ENCODE measurements at regions not wholly inside any gene's neighbourhood (a gene's known extent, or its start where the extent isn't known, plus 50 kb on each side); places are given as distances from the start of the nearest gene placed in this dataset.

- Histone ChIP-seq H3K4me3 (ENCODE audit: low read depth, low read length) (no peak overlapping the region), H3K4me1 (ENCODE audit: control insufficient read depth, insufficient read depth, low read length) (no peaks in the 10 kb centered on the region), H3K27ac (ENCODE audit: low read depth, low read length) (no peak overlapping the region), H3K27me3 (ENCODE audit: control insufficient read depth, insufficient read depth, low read length) (no peaks in the 10 kb centered on the region), H3K9me3 (ENCODE audit: control insufficient read depth, insufficient read depth, low read length) (no peaks in the 10 kb centered on the region), H3K36me3 (ENCODE audit: control insufficient read depth, insufficient read depth, low read length) (no peaks in the 10 kb centered on the region)
- WGBS (ENCODE audit: insufficient coverage), result 100% methylated on average over 1 of the region's 1 CpG
- DNase-seq (ENCODE audit: low read depth in 4 of 6, low spot score in 6 of 6), result peak in 2 of 6 donors; percentile 6 to 38
Observed at GRCh38 chr2:53075760-53076159, 691.8 kb upstream of the CHAC2 start.

DNA sequence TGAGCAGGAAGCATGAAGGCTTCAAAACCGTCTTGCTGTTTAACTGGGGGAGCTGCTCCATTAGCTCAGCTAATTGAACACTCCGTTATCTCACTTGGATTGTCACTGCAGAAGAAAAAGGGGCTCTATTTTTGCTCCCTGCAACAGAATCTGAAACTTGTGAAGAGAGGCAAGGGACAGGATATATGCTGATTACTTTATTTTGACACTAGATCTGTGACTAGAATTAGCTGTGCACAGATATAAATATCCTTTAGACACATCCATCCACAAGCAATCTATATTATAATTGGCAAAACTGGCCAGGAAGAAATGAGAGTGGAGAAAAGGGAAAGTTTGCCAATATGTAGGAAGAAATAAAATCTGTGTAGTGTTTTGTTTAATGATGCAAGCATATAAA, 700.1 kb upstream of the CHAC2 start:
- H3K27me3 ChIP-seq (ENCODE audit: control insufficient read depth, insufficient read depth, low read length), result no peaks in the 10 kb centered on the region
- no peaks in the 10 kb centered on the region for H3K36me3 ChIP-seq (ENCODE audit: control insufficient read depth, insufficient read depth, low read length)
- WGBS (ENCODE audit: insufficient coverage), result 0% methylated on average over 1 of the region's 2 CpGs
- no peaks in the 10 kb centered on the region for H3K4me1 ChIP-seq (ENCODE audit: control insufficient read depth, insufficient read depth, low read length)
- no peak overlapping the region for H3K4me3 ChIP-seq (ENCODE audit: low read depth, low read length)
- no peaks in the 10 kb centered on the region for H3K9me3 ChIP-seq (ENCODE audit: control insufficient read depth, insufficient read depth, low read length)
- no peak overlapping the region for H3K27ac ChIP-seq (ENCODE audit: low read depth, low read length)
- peak in 5 of 6 donors; percentile 1 to 87 (median 12) for DNase-seq (ENCODE audit: low read depth in 4 of 6, low spot score in 6 of 6)

GRCh38 chr2:53067056-53067455, 700.5 kb upstream of the CHAC2 start:
- WGBS (ENCODE audit: insufficient coverage), result 47% methylated on average over 2 of the region's 2 CpGs
- H3K27ac ChIP-seq (ENCODE audit: low read depth, low read length), result no peak overlapping the region
- DNase-seq (ENCODE audit: low read depth in 4 of 6, low spot score in 6 of 6), result peak in 1 of 6 donors; percentile 13
- no peak overlapping the region for H3K4me3 ChIP-seq (ENCODE audit: low read depth, low read length)
- no peaks in the 10 kb centered on the region for H3K9me3 ChIP-seq (ENCODE audit: control insufficient read depth, insufficient read depth, low read length)
- no peaks in the 10 kb centered on the region for H3K27me3 ChIP-seq (ENCODE audit: control insufficient read depth, insufficient read depth, low read length)
- H3K36me3 ChIP-seq (ENCODE audit: control insufficient read depth, insufficient read depth, low read length), result no peaks in the 10 kb centered on the region
- no peaks in the 10 kb centered on the region for H3K4me1 ChIP-seq (ENCODE audit: control insufficient read depth, insufficient read depth, low read length)

DNA sequence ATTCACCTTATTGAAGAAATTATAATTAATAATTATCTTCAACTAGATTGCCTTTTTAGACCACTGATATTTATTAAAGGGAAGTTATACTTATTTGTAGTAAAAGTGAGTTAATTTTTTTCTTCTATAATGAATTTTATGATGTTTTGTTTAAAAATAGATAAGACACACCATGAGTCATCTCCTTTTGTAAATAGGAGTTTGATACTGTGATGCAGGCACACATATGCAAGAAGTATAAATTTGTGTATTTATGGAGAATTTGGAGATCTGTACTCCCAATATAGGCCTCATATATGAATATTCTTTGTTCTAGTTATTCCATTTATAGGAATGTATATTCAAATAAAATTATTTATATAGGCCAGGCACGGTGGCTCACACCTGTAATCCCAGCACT, 703.5 kb upstream of the CHAC2 start:
- H3K27ac ChIP-seq (ENCODE audit: low read depth, low read length), result no peak overlapping the region
- no peaks in the 10 kb centered on the region for H3K36me3 ChIP-seq (ENCODE audit: control insufficient read depth, insufficient read depth, low read length)
- H3K9me3 ChIP-seq (ENCODE audit: control insufficient read depth, insufficient read depth, low read length), result no peaks in the 10 kb centered on the region
- H3K4me3 ChIP-seq (ENCODE audit: low read depth, low read length), result no peak overlapping the region
- no peak for DNase-seq (ENCODE audit: low read depth in 4 of 6, low spot score in 6 of 6)
- no peaks in the 10 kb centered on the region for H3K27me3 ChIP-seq (ENCODE audit: control insufficient read depth, insufficient read depth, low read length)
- H3K4me1 ChIP-seq (ENCODE audit: control insufficient read depth, insufficient read depth, low read length), result no peaks in the 10 kb centered on the region
- WGBS (ENCODE audit: insufficient coverage), result no CpG with 5 or more reads among the region's 1 CpG

GRCh38 chr2:53058526-53058925, 709.1 kb upstream of the CHAC2 start:
- DNase-seq (ENCODE audit: low read depth in 4 of 6, low spot score in 6 of 6), result no peak
- H3K36me3 ChIP-seq (ENCODE audit: control insufficient read depth, insufficient read depth, low read length), result no peaks in the 10 kb centered on the region
- no peaks in the 10 kb centered on the region for H3K27me3 ChIP-seq (ENCODE audit: control insufficient read depth, insufficient read depth, low read length)
- H3K9me3 ChIP-seq (ENCODE audit: control insufficient read depth, insufficient read depth, low read length), result no peaks in the 10 kb centered on the region
- 72% methylated on average over 2 of the region's 3 CpGs for WGBS (ENCODE audit: insufficient coverage)
- no peaks in the 10 kb centered on the region for H3K4me1 ChIP-seq (ENCODE audit: control insufficient read depth, insufficient read depth, low read length)
- no peak overlapping the region for H3K27ac ChIP-seq (ENCODE audit: low read depth, low read length)
- H3K4me3 ChIP-seq (ENCODE audit: low read depth, low read length), result no peak overlapping the region

- H3K4me3 ChIP-seq (ENCODE audit: low read depth, low read length), result no peak overlapping the region
- no peaks in the 10 kb centered on the region for H3K27me3 ChIP-seq (ENCODE audit: control insufficient read depth, insufficient read depth, low read length)
- H3K9me3 ChIP-seq (ENCODE audit: control insufficient read depth, insufficient read depth, low read length), result no peaks in the 10 kb centered on the region
- H3K36me3 ChIP-seq (ENCODE audit: control insufficient read depth, insufficient read depth, low read length), result no peaks in the 10 kb centered on the region
- no peak overlapping the region for H3K27ac ChIP-seq (ENCODE audit: low read depth, low read length)
- peak in 1 of 6 donors; percentile 4 for DNase-seq (ENCODE audit: low read depth in 4 of 6, low spot score in 6 of 6)
- no peaks in the 10 kb centered on the region for H3K4me1 ChIP-seq (ENCODE audit: control insufficient read depth, insufficient read depth, low read length)
Observed at GRCh38 chr2:53053937-53054336, 713.7 kb upstream of the CHAC2 start.

- no peaks in the 10 kb centered on the region for H3K4me1 ChIP-seq (ENCODE audit: control insufficient read depth, insufficient read depth, low read length)
- no peaks in the 10 kb centered on the region for H3K9me3 ChIP-seq (ENCODE audit: control insufficient read depth, insufficient read depth, low read length)
- DNase-seq (ENCODE audit: low read depth in 4 of 6, low spot score in 6 of 6), result no peak
- H3K36me3 ChIP-seq (ENCODE audit: control insufficient read depth, insufficient read depth, low read length), result no peaks in the 10 kb centered on the region
- H3K27ac ChIP-seq (ENCODE audit: low read depth, low read length), result no peak overlapping the region
- no peak overlapping the region for H3K4me3 ChIP-seq (ENCODE audit: low read depth, low read length)
- no peaks in the 10 kb centered on the region for H3K27me3 ChIP-seq (ENCODE audit: control insufficient read depth, insufficient read depth, low read length)
Observed at GRCh38 chr2:53051157-53051556, 716.4 kb upstream of the CHAC2 start.

DNA sequence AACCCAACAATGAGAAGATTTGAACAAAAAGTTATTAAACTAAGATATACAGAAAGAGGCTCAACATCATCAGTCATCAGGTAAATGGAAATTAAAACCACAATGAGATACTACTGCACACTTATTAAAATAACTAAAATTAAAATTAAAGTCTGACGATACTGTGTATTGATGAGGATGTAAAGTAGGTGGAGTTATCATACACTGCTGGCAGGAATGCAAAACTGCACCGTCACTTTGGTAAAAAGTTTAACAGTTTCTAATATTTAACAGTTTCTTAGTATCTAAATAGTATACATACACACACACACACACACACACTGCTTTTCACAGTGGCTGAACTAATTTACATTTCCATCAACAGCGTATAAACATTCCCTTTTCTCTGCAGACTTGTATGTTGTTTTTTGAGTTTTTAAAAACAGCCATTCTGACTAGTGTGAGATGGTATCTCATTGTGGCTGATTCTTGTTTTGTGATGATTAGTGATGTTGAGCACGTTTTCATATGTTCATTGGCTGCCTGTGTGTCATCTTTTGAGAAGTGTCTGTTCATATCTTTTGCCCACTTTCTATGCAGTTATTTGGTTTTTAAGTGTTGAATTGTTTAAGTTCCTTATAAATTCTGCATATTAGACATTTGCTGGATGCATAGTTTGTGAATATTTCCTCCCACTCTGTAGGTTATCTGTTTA, 726.9 kb upstream of the CHAC2 start:
- Histone ChIP-seq H3K27ac (ENCODE audit: low read depth, low read length) (no peak overlapping the region), H3K27me3 (ENCODE audit: control insufficient read depth, insufficient read depth, low read length) (no peaks in the 10 kb centered on the region), H3K4me1 (ENCODE audit: control insufficient read depth, insufficient read depth, low read length) (no peaks in the 10 kb centered on the region), H3K36me3 (ENCODE audit: control insufficient read depth, insufficient read depth, low read length) (no peaks in the 10 kb centered on the region), H3K4me3 (ENCODE audit: low read depth, low read length) (no peak overlapping the region), H3K9me3 (ENCODE audit: control insufficient read depth, insufficient read depth, low read length) (no peaks in the 10 kb centered on the region)
- no peak for DNase-seq (ENCODE audit: low read depth in 4 of 6, low spot score in 6 of 6)
- no CpG with 5 or more reads among the region's 4 CpGs for WGBS (ENCODE audit: insufficient coverage)

DNA sequence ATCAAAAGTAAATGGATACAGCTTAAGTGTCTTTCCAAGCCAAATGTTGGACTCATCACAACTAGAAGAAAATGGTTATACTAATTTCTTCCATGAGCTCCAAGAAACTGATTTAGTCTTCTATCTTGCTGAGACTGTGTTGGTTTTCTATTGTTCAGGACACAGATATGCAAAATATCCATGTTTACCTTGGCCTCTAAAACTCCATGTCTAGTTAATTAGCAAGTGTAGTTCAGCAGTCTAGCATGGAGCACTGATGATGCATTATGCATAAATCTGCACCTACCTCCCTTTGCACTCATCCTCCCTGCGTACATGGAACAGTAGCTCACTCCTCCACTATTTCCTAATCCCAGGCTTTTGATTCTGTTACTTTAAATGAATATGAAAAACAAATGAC, 731.4 kb upstream of the CHAC2 start:
- no peak overlapping the region for H3K4me3 ChIP-seq (ENCODE audit: low read depth, low read length)
- no peak overlapping the region for H3K27ac ChIP-seq (ENCODE audit: low read depth, low read length)
- H3K36me3 ChIP-seq (ENCODE audit: control insufficient read depth, insufficient read depth, low read length), result no peaks in the 10 kb centered on the region
- WGBS (ENCODE audit: insufficient coverage), result no CpG with 5 or more reads among the region's 1 CpG
- H3K4me1 ChIP-seq (ENCODE audit: control insufficient read depth, insufficient read depth, low read length), result no peaks in the 10 kb centered on the region
- no peak for DNase-seq (ENCODE audit: low read depth in 4 of 6, low spot score in 6 of 6)
- H3K27me3 ChIP-seq (ENCODE audit: control insufficient read depth, insufficient read depth, low read length), result no peaks in the 10 kb centered on the region
- H3K9me3 ChIP-seq (ENCODE audit: control insufficient read depth, insufficient read depth, low read length), result no peaks in the 10 kb centered on the region

DNA sequence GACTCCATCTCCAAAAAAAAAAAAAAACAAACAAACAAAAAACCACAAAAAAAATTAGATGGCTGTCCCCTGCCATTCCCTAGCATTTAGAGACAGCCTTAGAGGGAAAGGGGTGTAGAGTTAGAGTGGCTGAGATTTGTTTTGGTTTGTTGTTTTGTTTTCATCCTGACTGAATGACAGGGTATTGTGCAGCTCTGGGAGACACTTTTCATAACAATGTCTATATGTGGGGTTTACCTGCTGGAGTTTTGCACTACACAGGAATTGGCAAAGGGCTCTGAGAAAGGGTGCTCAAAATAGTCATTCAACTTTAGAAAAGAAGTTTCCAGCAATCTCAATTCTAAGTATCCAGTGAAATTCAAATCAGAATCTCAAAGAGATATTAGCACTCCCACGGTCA, 732.5 kb upstream of the CHAC2 start:
- H3K9me3 ChIP-seq (ENCODE audit: control insufficient read depth, insufficient read depth, low read length), result no peaks in the 10 kb centered on the region
- no peak overlapping the region for H3K27ac ChIP-seq (ENCODE audit: low read depth, low read length)
- WGBS (ENCODE audit: insufficient coverage), result no CpG with 5 or more reads among the region's 1 CpG
- H3K4me3 ChIP-seq (ENCODE audit: low read depth, low read length), result no peak overlapping the region
- no peaks in the 10 kb centered on the region for H3K27me3 ChIP-seq (ENCODE audit: control insufficient read depth, insufficient read depth, low read length)
- H3K36me3 ChIP-seq (ENCODE audit: control insufficient read depth, insufficient read depth, low read length), result no peaks in the 10 kb centered on the region
- H3K4me1 ChIP-seq (ENCODE audit: control insufficient read depth, insufficient read depth, low read length), result no peaks in the 10 kb centered on the region
- no peak for DNase-seq (ENCODE audit: low read depth in 4 of 6, low spot score in 6 of 6)
